Activated naive CD8-positive, alpha-beta T cell treated with anti-CD3 and anti-CD28 coated beads, Interleukin-2, amount 10 ng/mL, durations not matched to agents 7 days and 5 days (primary cell): ENCODE measurements at regions not wholly inside any gene's neighbourhood (a gene's known extent, or its start where the extent isn't known, plus 50 kb on each side); places are given as distances from the start of the nearest gene placed in this dataset.

Experiments
- ATAC-seq: fragments of 150-1000 bp; cut with Tn5 transposase; one replicate; pipeline ENCODE4 v1.10.0; 2021; ENCODE audit warnings: low read depth, moderate library complexity
- POLR2A ChIA-PET: fragments of 350-600 bp; sonication (Branson Sonifier 250); formaldehyde crosslinking; loops from one replicate; lab custom pipeline; 2021; ENCODE audit warnings: antibody characterized with exemption; lab: Charles Lee
- DNase-seq: peaks from one replicate; pipeline ENCODE4 v3.0.0; 2021
- H3K27ac Mint-ChIP-seq: one replicate; pipeline ENCODE4 v1.8.0; 2022; ENCODE audit warnings: mild to moderate bottlenecking, mixed read lengths
- H3K27me3 Mint-ChIP-seq: one replicate; pipeline ENCODE4 v1.8.0; 2022; ENCODE audit warnings: mild to moderate bottlenecking, moderate library complexity, mixed read lengths
- H3K36me3 Mint-ChIP-seq: one replicate; pipeline ENCODE4 v1.8.0; 2021; ENCODE audit warnings: mild to moderate bottlenecking, mixed read lengths
- H3K4me1 Mint-ChIP-seq: one replicate; pipeline ENCODE4 v1.8.0; 2021; ENCODE audit warnings: mixed read lengths
- H3K4me3 Mint-ChIP-seq: one replicate; pipeline ENCODE4 v1.8.0; 2022; ENCODE audit warnings: mild to moderate bottlenecking, moderate library complexity, mixed read lengths
- H3K9me3 Mint-ChIP-seq: one replicate; pipeline ENCODE4 v1.8.0; 2021; ENCODE audit warnings: mixed read lengths

GRCh38 chr15:85961821-85962220 lies 117.8 kb upstream of the AGBL1 start:
- no peak for ATAC-seq
- no peak overlapping the region for H3K27ac Mint-ChIP-seq
- H3K27me3 Mint-ChIP-seq, result peaks cover 6% of the 10 kb centered on the region
- no peaks in the 10 kb centered on the region for H3K9me3 Mint-ChIP-seq
- H3K4me1 Mint-ChIP-seq, result no peaks in the 10 kb centered on the region
- POLR2A ChIA-PET, result no interaction called here
- DNase-seq, result no peak
- H3K36me3 Mint-ChIP-seq, result no peaks in the 10 kb centered on the region
- H3K4me3 Mint-ChIP-seq, result no peak overlapping the region

- Mint-ChIP-seq H3K36me3 (no peaks in the 10 kb centered on the region), H3K27ac (no peak overlapping the region), H3K27me3 (peaks cover 6% of the 10 kb centered on the region), H3K9me3 (no peaks in the 10 kb centered on the region), H3K4me1 (no peaks in the 10 kb centered on the region), H3K4me3 (no peak overlapping the region)
- ATAC-seq, result no peak
- no peak for DNase-seq
- POLR2A ChIA-PET, result no interaction called here
These were observed 116.4 kb upstream of the AGBL1 start for GRCh38 chr15:85963262-85963760.

GRCh38 chr15:85964471-85964870 lies 115.2 kb upstream of the AGBL1 start:
- no peaks in the 10 kb centered on the region for H3K36me3 Mint-ChIP-seq
- no peaks in the 10 kb centered on the region for H3K4me1 Mint-ChIP-seq
- ATAC-seq (no peak), DNase-seq (no peak)
- POLR2A ChIA-PET, result no interaction called here
- peaks cover 6% of the 10 kb centered on the region for H3K27me3 Mint-ChIP-seq
- no peak overlapping the region for H3K4me3 Mint-ChIP-seq
- H3K9me3 Mint-ChIP-seq, result no peaks in the 10 kb centered on the region
- H3K27ac Mint-ChIP-seq, result no peak overlapping the region

GRCh38 chr15:85967553-85967952 lies 112.1 kb upstream of the AGBL1 start:
- Mint-ChIP-seq H3K36me3 (no peaks in the 10 kb centered on the region), H3K9me3 (no peaks in the 10 kb centered on the region), H3K4me1 (no peaks in the 10 kb centered on the region), H3K27me3 (peaks cover 6% of the 10 kb centered on the region), H3K4me3 (no peak overlapping the region), H3K27ac (no peak overlapping the region)
- POLR2A ChIA-PET, result no interaction called here
- DNase-seq, result no peak
- ATAC-seq, result no peak

GRCh38 chr15:85972805-85973540 lies 106.7 kb upstream of the AGBL1 start:
- H3K4me3 Mint-ChIP-seq, result no peak overlapping the region
- POLR2A ChIA-PET, result no interaction called here

GRCh38 chr15:85973584-85974347 lies 105.9 kb upstream of the AGBL1 start:
- Mint-ChIP-seq H3K4me1 (no peaks in the 10 kb centered on the region), H3K27ac (no peak overlapping the region), H3K36me3 (no peaks in the 10 kb centered on the region), H3K4me3 (no peak overlapping the region), H3K9me3 (peaks cover 5% of the 10 kb centered on the region), H3K27me3 (peaks cover 2% of the 10 kb centered on the region)
- ATAC-seq (no peak), DNase-seq (no peak)
- POLR2A ChIA-PET, result no interaction called here

More at GRCh38 chr15:85972805-85973540, 106.7 kb upstream of the AGBL1 start:
- ATAC-seq (no peak), DNase-seq (no peak)
- peaks cover 2% of the 10 kb centered on the region for H3K27me3 Mint-ChIP-seq
- peaks cover 5% of the 10 kb centered on the region for H3K9me3 Mint-ChIP-seq
- no peaks in the 10 kb centered on the region for H3K4me1 Mint-ChIP-seq
- H3K36me3 Mint-ChIP-seq, result no peaks in the 10 kb centered on the region
- H3K27ac Mint-ChIP-seq, result no peak overlapping the region

GRCh38 chr15:85974348-85974705 lies 105.3 kb upstream of the AGBL1 start:
- Mint-ChIP-seq H3K4me1 (no peaks in the 10 kb centered on the region), H3K27me3 (peaks cover 2% of the 10 kb centered on the region), H3K9me3 (peaks cover 5% of the 10 kb centered on the region), H3K27ac (no peak overlapping the region), H3K36me3 (no peaks in the 10 kb centered on the region), H3K4me3 (no peak overlapping the region)
- ATAC-seq, result no peak
- POLR2A ChIA-PET, result no interaction called here
- DNase-seq, result no peak

GRCh38 chr15:85974742-85975141 lies 104.9 kb upstream of the AGBL1 start:
- H3K27ac Mint-ChIP-seq, result no peak overlapping the region
- POLR2A ChIA-PET, result no interaction called here
- no peaks in the 10 kb centered on the region for H3K4me1 Mint-ChIP-seq
- peaks cover 5% of the 10 kb centered on the region for H3K9me3 Mint-ChIP-seq
- no peaks in the 10 kb centered on the region for H3K36me3 Mint-ChIP-seq
- DNase-seq, result no peak
- no peak overlapping the region for H3K4me3 Mint-ChIP-seq
- peaks cover 2% of the 10 kb centered on the region for H3K27me3 Mint-ChIP-seq
- no peak for ATAC-seq

- Mint-ChIP-seq H3K27ac (no peak overlapping the region), H3K27me3 (peaks cover 2% of the 10 kb centered on the region), H3K4me3 (no peak overlapping the region), H3K4me1 (no peaks in the 10 kb centered on the region), H3K36me3 (no peaks in the 10 kb centered on the region), H3K9me3 (peaks cover 5% of the 10 kb centered on the region)
- ATAC-seq (no peak), DNase-seq (no peak)
- POLR2A ChIA-PET, result no interaction called here
These were observed 103.6 kb upstream of the AGBL1 start for GRCh38 chr15:85976102-85976501.

- Mint-ChIP-seq H3K9me3 (peaks cover 5% of the 10 kb centered on the region), H3K4me3 (no peak overlapping the region), H3K27me3 (peaks cover 2% of the 10 kb centered on the region), H3K4me1 (no peaks in the 10 kb centered on the region), H3K27ac (no peak overlapping the region), H3K36me3 (no peaks in the 10 kb centered on the region)
- ATAC-seq (no peak), DNase-seq (no peak)
- POLR2A ChIA-PET, result no interaction called here
These were observed 102.7 kb upstream of the AGBL1 start for GRCh38 chr15:85976986-85977385.

- no peak for ATAC-seq
- Mint-ChIP-seq H3K27me3 (peaks cover 2% of the 10 kb centered on the region), H3K36me3 (no peaks in the 10 kb centered on the region), H3K4me1 (no peaks in the 10 kb centered on the region), H3K4me3 (no peak overlapping the region), H3K9me3 (peaks cover 8% of the 10 kb centered on the region), H3K27ac (no peak overlapping the region)
- DNase-seq, result no peak
- POLR2A ChIA-PET, result no interaction called here
These were observed 102.1 kb upstream of the AGBL1 start for GRCh38 chr15:85977586-85977985.

- no peaks in the 10 kb centered on the region for H3K36me3 Mint-ChIP-seq
- no peak overlapping the region for H3K4me3 Mint-ChIP-seq
- H3K27ac Mint-ChIP-seq, result no peak overlapping the region
- H3K27me3 Mint-ChIP-seq, result peaks cover 2% of the 10 kb centered on the region
- POLR2A ChIA-PET, result no interaction called here
- DNase-seq, result no peak
- H3K4me1 Mint-ChIP-seq, result no peaks in the 10 kb centered on the region
- H3K9me3 Mint-ChIP-seq, result peaks cover 8% of the 10 kb centered on the region
- ATAC-seq, result no peak
These were observed 99.7 kb upstream of the AGBL1 start for GRCh38 chr15:85979929-85980328.

GRCh38 chr15:85980946-85981345 lies 98.7 kb upstream of the AGBL1 start:
- no peaks in the 10 kb centered on the region for H3K4me1 Mint-ChIP-seq
- POLR2A ChIA-PET, result no interaction called here
- peaks cover 2% of the 10 kb centered on the region for H3K27me3 Mint-ChIP-seq
- DNase-seq (no peak), ATAC-seq (no peak)
- no peaks in the 10 kb centered on the region for H3K36me3 Mint-ChIP-seq
- H3K27ac Mint-ChIP-seq, result no peak overlapping the region
- peaks cover 7% of the 10 kb centered on the region for H3K9me3 Mint-ChIP-seq
- no peak overlapping the region for H3K4me3 Mint-ChIP-seq

GRCh38 chr15:85984241-85984640 lies 95.4 kb upstream of the AGBL1 start:
- H3K4me1 Mint-ChIP-seq, result peaks cover 2% of the 10 kb centered on the region
- no peak overlapping the region for H3K27ac Mint-ChIP-seq
- ATAC-seq (no peak), DNase-seq (no peak)
- POLR2A ChIA-PET, result no interaction called here
- H3K27me3 Mint-ChIP-seq, result peaks cover 2% of the 10 kb centered on the region
- peaks cover 4% of the 10 kb centered on the region for H3K9me3 Mint-ChIP-seq
- no peaks in the 10 kb centered on the region for H3K36me3 Mint-ChIP-seq
- no peak overlapping the region for H3K4me3 Mint-ChIP-seq
